ENCODE measurements at regions not wholly inside any gene's neighbourhood (a gene's known extent, or its start where the extent isn't known, plus 50 kb on each side); places are given as distances from the start of the nearest gene placed in this dataset.

- no peak overlapping the region for H3K4me3 ChIP-seq
- H3K4me1 ChIP-seq, result no peaks in the 10 kb centered on the region
- no peak for DNase-seq
- intact Hi-C loops (cut with DNase I), result no loop called here
- H3K36me3 ChIP-seq, result no peaks in the 10 kb centered on the region
- no peak overlapping the region for H3K27ac ChIP-seq
- H3K9me3 ChIP-seq, result no peaks in the 10 kb centered on the region
- no peaks in the 10 kb centered on the region for H3K27me3 ChIP-seq
- TF ChIP-seq, protein P1, sequence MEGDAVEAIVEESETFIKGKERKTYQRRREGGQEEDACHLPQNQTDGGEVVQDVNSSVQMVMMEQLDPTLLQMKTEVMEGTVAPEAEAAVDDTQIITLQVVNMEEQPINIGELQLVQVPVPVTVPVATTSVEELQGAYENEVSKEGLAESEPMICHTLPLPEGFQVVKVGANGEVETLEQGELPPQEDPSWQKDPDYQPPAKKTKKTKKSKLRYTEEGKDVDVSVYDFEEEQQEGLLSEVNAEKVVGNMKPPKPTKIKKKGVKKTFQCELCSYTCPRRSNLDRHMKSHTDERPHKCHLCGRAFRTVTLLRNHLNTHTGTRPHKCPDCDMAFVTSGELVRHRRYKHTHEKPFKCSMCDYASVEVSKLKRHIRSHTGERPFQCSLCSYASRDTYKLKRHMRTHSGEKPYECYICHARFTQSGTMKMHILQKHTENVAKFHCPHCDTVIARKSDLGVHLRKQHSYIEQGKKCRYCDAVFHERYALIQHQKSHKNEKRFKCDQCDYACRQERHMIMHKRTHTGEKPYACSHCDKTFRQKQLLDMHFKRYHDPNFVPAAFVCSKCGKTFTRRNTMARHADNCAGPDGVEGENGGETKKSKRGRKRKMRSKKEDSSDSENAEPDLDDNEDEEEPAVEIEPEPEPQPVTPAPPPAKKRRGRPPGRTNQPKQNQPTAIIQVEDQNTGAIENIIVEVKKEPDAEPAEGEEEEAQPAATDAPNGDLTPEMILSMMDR (IDR thresholded peaks at IDR 0.05), result no peak
- ATAC-seq, result no peak
Measured at GRCh38 chr10:121292321-121292720, 305.9 kb downstream of the FGFR2 start.

- Histone ChIP-seq H3K36me3 (no peaks in the 10 kb centered on the region), H3K4me3 (no peak overlapping the region), H3K27ac (no peak overlapping the region), H3K9me3 (no peaks in the 10 kb centered on the region), H3K4me1 (no peaks in the 10 kb centered on the region), H3K27me3 (no peaks in the 10 kb centered on the region)
- DNase-seq (no peak), ATAC-seq (no peak)
- TF ChIP-seq, protein P1 (IDR thresholded peaks at IDR 0.05), result no peak
- intact Hi-C loops (cut with DNase I), result no loop called here
Measured at GRCh38 chr10:121293110-121293509, 305.1 kb downstream of the FGFR2 start.

- TF ChIP-seq, protein P1 (IDR thresholded peaks at IDR 0.05), result no peak
- Histone ChIP-seq H3K27ac (no peak overlapping the region), H3K9me3 (no peaks in the 10 kb centered on the region), H3K4me3 (no peak overlapping the region), H3K36me3 (no peaks in the 10 kb centered on the region), H3K4me1 (no peaks in the 10 kb centered on the region), H3K27me3 (no peaks in the 10 kb centered on the region)
- ATAC-seq (no peak), DNase-seq (no peak)
- intact Hi-C loops (cut with DNase I), result no loop called here
Measured at GRCh38 chr10:121294630-121295029, 303.6 kb downstream of the FGFR2 start.

GRCh38 chr10:121296378-121296777 is 301.9 kb downstream of the FGFR2 start:
- TF ChIP-seq, protein P1 (IDR thresholded peaks at IDR 0.05), result no peak
- H3K4me1 ChIP-seq, result no peaks in the 10 kb centered on the region
- no peak for DNase-seq
- no peak for ATAC-seq
- no peaks in the 10 kb centered on the region for H3K9me3 ChIP-seq
- H3K36me3 ChIP-seq, result no peaks in the 10 kb centered on the region
- no peak overlapping the region for H3K27ac ChIP-seq
- no peaks in the 10 kb centered on the region for H3K27me3 ChIP-seq
- no peak overlapping the region for H3K4me3 ChIP-seq
- intact Hi-C loops (cut with DNase I), result no loop called here

DNA sequence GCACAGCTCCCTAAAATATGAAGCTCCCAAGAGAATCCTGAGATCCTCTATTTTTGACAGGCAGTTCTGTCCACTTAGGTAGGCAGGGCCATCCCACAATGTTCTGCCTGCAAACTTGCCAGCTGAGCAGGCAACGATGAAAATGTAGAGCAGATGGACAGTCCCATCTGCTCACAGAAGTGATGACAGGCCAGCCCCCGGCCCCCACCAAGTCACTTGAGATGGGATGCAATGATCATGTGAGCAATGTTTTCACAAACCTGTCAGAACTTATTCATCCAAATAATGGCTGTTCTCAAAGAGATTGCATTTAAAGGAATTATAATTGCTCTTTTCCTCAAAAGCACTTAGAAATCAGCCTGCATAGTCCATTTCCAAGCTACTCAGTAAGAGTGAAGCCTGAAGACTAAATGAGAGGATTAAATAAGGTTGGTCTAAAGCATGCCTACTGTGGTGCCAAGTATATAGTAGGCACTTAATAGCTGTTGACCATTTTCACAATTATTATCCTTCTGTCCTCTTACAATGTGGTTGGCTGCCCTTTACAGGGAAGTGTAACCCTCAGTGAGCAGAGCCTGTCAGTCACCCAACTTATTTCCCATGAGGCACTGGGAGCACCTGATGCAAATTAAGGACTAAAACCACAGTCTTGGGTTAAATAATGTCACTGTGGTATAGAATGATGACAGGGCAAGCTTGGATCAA is 301.2 kb downstream of the FGFR2 start:
- H3K4me3 ChIP-seq, result no peak overlapping the region
- H3K9me3 ChIP-seq, result no peaks in the 10 kb centered on the region
- DNase-seq, result no peak
- intact Hi-C loops (cut with DNase I), result no loop called here
- H3K27ac ChIP-seq, result no peak overlapping the region
- no peaks in the 10 kb centered on the region for H3K4me1 ChIP-seq
- ATAC-seq, result no peak
- TF ChIP-seq, protein P1 (IDR thresholded peaks at IDR 0.05), result no peak
- H3K36me3 ChIP-seq, result no peaks in the 10 kb centered on the region
- no peaks in the 10 kb centered on the region for H3K27me3 ChIP-seq

DNA sequence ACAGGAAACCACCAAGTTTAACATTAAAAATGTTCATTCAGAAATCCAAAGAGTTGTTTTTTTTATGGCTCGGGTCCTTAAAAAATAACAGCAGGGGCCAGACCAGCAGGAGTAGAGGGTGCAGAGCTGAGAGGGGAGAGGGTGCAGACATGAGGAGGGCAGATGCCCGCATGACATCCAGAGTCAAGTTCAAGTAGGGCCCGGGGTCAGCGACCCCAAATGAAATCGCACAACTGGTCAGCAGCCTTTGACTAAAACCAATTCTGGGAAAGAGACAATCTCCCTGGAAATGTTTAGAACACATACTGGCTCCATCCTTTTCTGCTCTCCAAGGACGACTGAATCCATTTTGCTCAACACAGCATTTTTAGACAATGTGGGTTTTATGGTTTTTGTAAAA is 297.5 kb downstream of the FGFR2 start:
- Histone ChIP-seq H3K36me3 (no peaks in the 10 kb centered on the region), H3K9me3 (no peaks in the 10 kb centered on the region), H3K27ac (no peak overlapping the region), H3K4me3 (no peak overlapping the region), H3K27me3 (no peaks in the 10 kb centered on the region), H3K4me1 (no peaks in the 10 kb centered on the region)
- no peak for ATAC-seq
- TF ChIP-seq, protein P1 (IDR thresholded peaks at IDR 0.05), result no peak
- no peak for DNase-seq
- intact Hi-C loops (cut with DNase I), result no loop called here

All from upper lobe of right lung (tissue), 1 donor.